ENCODE measurements at regions not wholly inside any gene's neighbourhood (a gene's known extent, or its start where the extent isn't known, plus 50 kb on each side); places are given as distances from the start of the nearest gene placed in this dataset.

GRCh38 chr7:157470701-157471131 is 133.9 kb downstream of the DNAJB6 start:
- intact Hi-C loops (cut with DNase I) = no loop called here
- Histone ChIP-seq H3K27ac (no peak overlapping the region), H3K36me3 (no peaks in the 10 kb centered on the region), H3K4me3 (no peak overlapping the region), H3K27me3 (no peaks in the 10 kb centered on the region), H3K9me3 (peaks cover 0 to 3% (median 0%) of the 10 kb centered on the region in 4 donors), H3K4me1 (no peaks in the 10 kb centered on the region)
- 75% methylated on average over 2 of the region's 17 CpGs for WGBS (ENCODE audit: insufficient coverage, low coverage, low lambda C conversion rate, missing lambda C conversion rate)
- TF ChIP-seq CTCF (IDR thresholded peaks at IDR 0.05) (no peak), POLR2A (IDR thresholded peaks at IDR 0.05) (no peak)
- ATAC-seq (no peak), DNase-seq (peak in 1 of 3 donors; percentile 38)

DNA sequence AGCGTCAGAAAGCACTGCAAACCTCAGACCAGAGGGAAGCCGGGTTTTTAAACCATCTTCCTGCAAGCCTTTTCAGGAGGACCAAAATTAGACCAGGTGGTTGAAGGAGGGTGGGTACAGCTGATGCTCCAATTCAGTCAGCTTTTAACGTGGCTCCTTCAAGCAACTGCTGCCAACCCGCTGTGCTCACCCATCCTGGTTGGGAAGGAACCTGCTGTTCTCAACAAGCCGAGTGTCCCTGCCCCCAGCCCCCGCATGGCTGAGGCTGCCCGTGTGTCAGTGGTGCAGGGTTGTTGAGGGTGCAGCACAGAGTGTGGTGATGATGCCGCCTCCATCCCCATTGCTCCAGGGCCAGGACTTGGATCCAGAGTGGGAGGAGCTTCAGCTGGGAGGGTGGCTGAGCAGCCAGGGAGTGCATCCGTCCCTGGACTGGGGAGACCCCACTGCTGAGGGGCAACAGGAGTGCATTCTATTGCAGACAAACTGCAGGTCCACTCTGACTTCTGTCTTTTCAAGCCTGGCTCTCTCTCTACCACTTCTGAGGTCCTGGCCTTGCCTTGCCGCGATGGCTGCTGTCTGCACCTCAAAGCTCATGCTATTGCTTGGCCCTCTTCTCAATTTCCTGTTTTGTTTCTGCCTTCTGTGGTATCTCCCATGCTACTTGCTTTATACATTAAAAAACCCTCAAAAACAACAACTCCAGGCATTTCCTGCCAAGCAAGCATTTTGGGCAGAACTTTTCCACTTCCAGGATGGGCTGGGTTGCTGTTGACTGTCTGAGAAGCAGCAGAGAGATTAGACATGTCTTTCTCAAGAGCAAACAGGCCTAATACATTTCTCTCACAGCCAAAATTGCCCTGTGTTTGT is 134.7 kb downstream of the DNAJB6 start:
- TF ChIP-seq CTCF (IDR thresholded peaks at IDR 0.05) (no peak), POLR2A (IDR thresholded peaks at IDR 0.05) (no peak)
- Histone ChIP-seq H3K9me3 (peaks cover 0 to 3% (median 0%) of the 10 kb centered on the region in 4 donors), H3K27me3 (no peaks in the 10 kb centered on the region), H3K36me3 (no peaks in the 10 kb centered on the region), H3K4me1 (no peaks in the 10 kb centered on the region), H3K4me3 (no peak overlapping the region), H3K27ac (no peak overlapping the region)
- WGBS (ENCODE audit: insufficient coverage, low coverage, low lambda C conversion rate, missing lambda C conversion rate) = 25% methylated on average over 5 of the region's 11 CpGs
- DNase-seq (peak in 1 of 3 donors; percentile 31), ATAC-seq (peak in 2 of 4 donors; percentile 33 to 36)
- intact Hi-C loops (cut with DNase I) = no loop called here

DNA sequence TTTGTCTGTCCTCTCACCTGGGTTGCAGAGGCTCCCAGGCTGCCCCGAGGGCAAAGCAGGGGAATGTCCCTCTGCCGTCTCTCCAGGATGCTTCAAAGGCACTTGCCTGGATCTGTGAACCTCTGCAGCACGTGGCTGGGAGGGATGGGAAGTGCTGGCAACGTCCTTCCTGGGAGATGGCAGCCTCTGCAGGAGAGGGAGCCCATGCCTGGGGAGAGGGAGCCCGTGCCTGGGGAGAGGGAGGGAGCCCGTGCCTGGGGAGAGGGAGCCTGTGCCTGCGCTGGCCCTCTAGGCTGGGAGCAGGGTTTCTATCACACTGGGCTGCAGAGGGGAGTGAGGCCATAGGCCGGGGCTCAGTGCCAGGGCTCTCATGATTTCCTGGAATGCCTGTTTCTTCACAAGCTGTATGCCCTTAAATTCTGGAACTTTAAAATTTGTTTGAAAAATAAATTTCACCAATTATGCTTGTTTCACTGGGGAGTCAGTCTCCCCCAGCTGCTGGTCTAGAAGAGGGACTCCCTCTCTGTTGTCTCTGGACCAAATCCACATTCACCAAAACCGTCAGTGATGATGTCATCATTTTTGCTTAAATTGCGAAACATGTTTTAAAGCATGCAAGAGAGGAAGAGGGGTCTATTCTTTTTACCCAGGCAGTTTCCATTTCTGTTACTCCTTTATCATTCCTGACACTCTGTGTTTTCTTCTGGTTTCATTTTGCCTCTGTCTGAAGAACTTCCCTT is 135.7 kb downstream of the DNAJB6 start:
- Histone ChIP-seq H3K27ac (no peak overlapping the region), H3K36me3 (no peaks in the 10 kb centered on the region), H3K4me3 (no peak overlapping the region), H3K4me1 (no peaks in the 10 kb centered on the region), H3K9me3 (peaks cover 0 to 3% (median 0%) of the 10 kb centered on the region in 4 donors), H3K27me3 (no peaks in the 10 kb centered on the region)
- no peak for ATAC-seq
- intact Hi-C loops (cut with DNase I) = no loop called here
- peak in 1 of 3 donors; percentile 38 for DNase-seq
- TF ChIP-seq CTCF (IDR thresholded peaks at IDR 0.05) (no peak), POLR2A (IDR thresholded peaks at IDR 0.05) (no peak)
- 47% methylated on average over 3 of the region's 10 CpGs for WGBS (ENCODE audit: insufficient coverage, low coverage, low lambda C conversion rate, missing lambda C conversion rate)

DNA sequence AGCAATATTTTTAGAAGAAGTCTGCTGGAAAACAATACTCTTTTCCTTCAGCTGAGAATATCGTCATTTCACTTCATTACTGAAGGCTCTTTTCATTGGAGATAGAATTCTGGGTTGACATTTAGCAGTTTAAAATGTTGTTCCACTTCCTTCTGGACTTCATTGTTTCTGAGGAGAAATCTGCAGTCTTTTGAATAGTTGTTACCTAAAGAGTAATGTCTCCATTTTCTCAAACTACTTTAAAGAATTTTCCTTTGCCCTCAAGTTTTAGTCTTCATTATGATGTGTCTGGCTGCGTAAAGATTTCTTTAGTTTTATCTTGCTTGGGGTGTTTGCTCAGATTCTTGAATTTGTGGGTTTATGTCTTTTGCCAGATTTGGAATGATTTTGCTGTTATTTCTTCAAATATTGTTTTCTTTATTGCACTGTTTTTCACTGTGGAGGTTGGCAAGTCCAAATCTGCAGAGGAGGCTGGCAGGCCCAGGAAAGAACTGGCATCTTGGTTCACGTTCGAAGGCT is 136.3 kb downstream of the DNAJB6 start:
- no peak for ATAC-seq
- intact Hi-C loops (cut with DNase I) = no loop called here
- Histone ChIP-seq H3K27me3 (no peaks in the 10 kb centered on the region), H3K27ac (no peak overlapping the region), H3K36me3 (no peaks in the 10 kb centered on the region), H3K4me1 (no peaks in the 10 kb centered on the region), H3K9me3 (peaks cover 0 to 3% (median 0%) of the 10 kb centered on the region in 4 donors), H3K4me3 (no peak overlapping the region)
- DNase-seq = no peak
- TF ChIP-seq CTCF (IDR thresholded peaks at IDR 0.05) (no peak), POLR2A (IDR thresholded peaks at IDR 0.05) (no peak)
- WGBS (ENCODE audit: insufficient coverage, low coverage, low lambda C conversion rate, missing lambda C conversion rate) = 51% methylated on average over 4 of the region's 4 CpGs
